GM23338 (cell line): ENCODE measurements at regions not wholly inside any gene's neighbourhood (a gene's known extent, or its start where the extent isn't known, plus 50 kb on each side); places are given as distances from the start of the nearest gene placed in this dataset.

Experiments used
- ATAC-seq: fragments of 200-7000 bp; cut with Tn5 transposase; 3 replicates; pipeline ENCODE4 v1.9.1; 2020
- DNase-seq: peaks from one replicate; pipeline ENCODE4 v3.0.0-alpha.2; 2015; ENCODE audit warnings: low spot score
- H2AFZ ChIP-seq: fragments of 200-600 bp; sonication (generic); 2 replicates; pipeline ENCODE4 v1.8.0; 2016; ENCODE audit warnings: antibody characterized with exemption, mild to moderate bottlenecking, moderate library complexity
- H3F3A ChIP-seq: fragments of 200-600 bp; sonication (generic); replicated peaks from 2 replicates; pipeline ENCODE4 v1.8.0; 2017; ENCODE audit warnings: antibody characterized with exemption, mixed run types, low read depth
- H3K27ac ChIP-seq: fragments of 200-600 bp; sonication (generic); 2 replicates; pipeline ENCODE4 v1.6.1; 2016; ENCODE audit warnings: low read depth
- H3K27me3 ChIP-seq: fragments of 200-600 bp; sonication (generic); 2 replicates; pipeline ENCODE4 v1.8.0; 2016; ENCODE audit warnings: mild to moderate bottlenecking, mixed run types, moderate library complexity; ENCODE audit not compliant: insufficient read depth
- H3K36me3 ChIP-seq: fragments of 200-600 bp; sonication (generic); 2 replicates; pipeline ENCODE4 v1.8.0; 2016; ENCODE audit warnings: mild to moderate bottlenecking; ENCODE audit not compliant: insufficient read depth
- H3K4me1 ChIP-seq: fragments of 200-600 bp; sonication (generic); 2 replicates; pipeline ENCODE4 v1.8.0; 2016; ENCODE audit warnings: mild to moderate bottlenecking, moderate library complexity; ENCODE audit not compliant: insufficient read depth
- H3K4me2 ChIP-seq: fragments of 200-600 bp; sonication (generic); 2 replicates; pipeline ENCODE4 v1.7.1; 2017; ENCODE audit warnings: mixed run types
- H3K4me3 ChIP-seq: fragments of 200-600 bp; sonication (generic); 2 replicates; pipeline ENCODE4 v1.6.1; 2016; ENCODE audit warnings: mixed run types
- H3K79me2 ChIP-seq: fragments of 200-600 bp; sonication (generic); replicated peaks from 2 replicates; pipeline ENCODE4 v1.8.0; 2017; ENCODE audit warnings: mild to moderate bottlenecking; ENCODE audit not compliant: insufficient read depth
- H3K9me2 ChIP-seq: fragments of 200-600 bp; sonication (generic); 2 replicates; pipeline ENCODE4 v1.8.0; 2017; ENCODE audit not compliant: insufficient read depth
- H4K20me1 ChIP-seq: fragments of 200-600 bp; sonication (generic); replicated peaks from 2 replicates; pipeline ENCODE4 v1.8.0; 2017; ENCODE audit warnings: mild to moderate bottlenecking; ENCODE audit not compliant: insufficient read depth
- H3K27ac Mint-ChIP-seq: 2 replicates; pipeline ENCODE4 v1.8.0; 2020; ENCODE audit warnings: inconsistent platforms, mild to moderate bottlenecking, moderate library complexity, mixed read lengths
- H3K27me3 Mint-ChIP-seq: 3 replicates; pipeline ENCODE4 v1.8.0; 2022; ENCODE audit warnings: low read depth, mild to moderate bottlenecking, moderate library complexity, mixed read lengths, inconsistent platforms; ENCODE audit not compliant: insufficient read depth, poor library complexity
- H3K36me3 Mint-ChIP-seq: 3 replicates; pipeline ENCODE4 v1.8.0; 2021; ENCODE audit warnings: low read depth, mild to moderate bottlenecking, inconsistent platforms, moderate library complexity, mixed read lengths
- H3K4me1 Mint-ChIP-seq: 3 replicates; pipeline ENCODE4 v1.8.0; 2020; ENCODE audit warnings: mild to moderate bottlenecking, inconsistent platforms, mixed read lengths
- H3K4me3 Mint-ChIP-seq: 3 replicates; pipeline ENCODE4 v1.8.0; 2021; ENCODE audit warnings: moderate library complexity, mild to moderate bottlenecking, inconsistent platforms, mixed read lengths
- H3K9me3 Mint-ChIP-seq: 3 replicates; pipeline ENCODE4 v1.8.0; 2020; ENCODE audit warnings: moderate library complexity, mild to moderate bottlenecking, inconsistent platforms, mixed read lengths
- CREB1 ChIP-seq: fragments of 250-450 bp; sonication (Bioruptor Pico); IDR thresholded peaks from 2 replicates; pipeline ENCODE4 v1.5.0; 2020; ENCODE audit warnings: low read depth, mild to moderate bottlenecking, moderate library complexity
- EZH2 ChIP-seq: fragments of 200-600 bp; sonication (generic); IDR thresholded peaks from one replicate; pipeline ENCODE4 v1.8.0; 2017; ENCODE audit warnings: antibody characterized with exemption, mild to moderate bottlenecking, low read depth; ENCODE audit not compliant: unreplicated experiment
- JUNB ChIP-seq: IDR thresholded peaks from one replicate; pipeline ENCODE4 v1.6.1; 2016; ENCODE audit warnings: antibody characterized with exemption; ENCODE audit not compliant: unreplicated experiment
- NANOG ChIP-seq: IDR thresholded peaks from 2 replicates; pipeline ENCODE4 v1.6.1; 2016; ENCODE audit warnings: antibody characterized with exemption, borderline replicate concordance
- STAT1 ChIP-seq: IDR thresholded peaks from one replicate; pipeline ENCODE4 v1.6.1; 2016; ENCODE audit warnings: antibody characterized with exemption; ENCODE audit not compliant: unreplicated experiment
- ZNF114 ChIP-seq: fragments of 250-450 bp; sonication (Bioruptor Pico); IDR thresholded peaks from 2 replicates; pipeline ENCODE4 v1.5.0; 2020; ENCODE audit warnings: mild to moderate bottlenecking, moderate library complexity
- ZNF331 ChIP-seq: fragments of 250-450 bp; sonication (Bioruptor Pico); IDR thresholded peaks from 2 replicates; pipeline ENCODE4 v1.5.0; 2020; ENCODE audit warnings: low read depth, mild to moderate bottlenecking, moderate library complexity
- ZNF462 ChIP-seq: fragments of 250-450 bp; sonication (Bioruptor Pico); IDR thresholded peaks from 2 replicates; pipeline ENCODE4 v1.5.0; 2020; ENCODE audit warnings: mild to moderate bottlenecking, moderate library complexity
- TF ChIP-seq, protein P1 (sequence below), 2 experiments: fragments of 200-600 bp in 1 of 2; sonication (generic) in 1 of 2; conservative IDR thresholded peaks; 2 replicates each; pipeline versions ENCODE4 v1.5.1 to v1.6.1; 2016 to 2017; ENCODE audit warnings: antibody characterized with exemption in 2 of 2, low read depth in 2 of 2, mild to moderate bottlenecking in 2 of 2, moderate library complexity in 1 of 2
- TF ChIP-seq, protein P2 (sequence below): IDR thresholded peaks from one replicate; pipeline ENCODE4 v1.6.1; 2018; ENCODE audit warnings: antibody characterized with exemption; ENCODE audit not compliant: unreplicated experiment

DNA sequence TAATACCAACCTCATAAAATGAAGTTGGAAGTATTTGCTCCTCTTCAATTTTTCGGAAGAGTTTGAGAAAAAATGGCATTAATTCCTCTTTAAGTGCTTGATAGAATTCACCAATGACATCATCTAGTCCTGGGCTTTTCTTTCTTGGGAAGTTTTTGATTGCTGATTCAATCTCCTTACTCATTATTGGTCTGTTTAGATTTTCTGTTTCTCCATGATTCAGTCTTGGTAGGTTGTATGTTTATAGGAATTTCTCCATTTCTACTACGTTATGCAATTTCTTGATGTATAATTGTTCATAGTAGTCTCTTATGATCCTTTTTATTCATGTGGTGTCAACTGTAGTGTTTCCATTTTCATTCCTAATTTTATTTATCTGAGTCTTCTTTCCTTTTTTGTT lies 141.5 kb upstream of the PRNP start:
- TF ChIP-seq, protein P1, sequence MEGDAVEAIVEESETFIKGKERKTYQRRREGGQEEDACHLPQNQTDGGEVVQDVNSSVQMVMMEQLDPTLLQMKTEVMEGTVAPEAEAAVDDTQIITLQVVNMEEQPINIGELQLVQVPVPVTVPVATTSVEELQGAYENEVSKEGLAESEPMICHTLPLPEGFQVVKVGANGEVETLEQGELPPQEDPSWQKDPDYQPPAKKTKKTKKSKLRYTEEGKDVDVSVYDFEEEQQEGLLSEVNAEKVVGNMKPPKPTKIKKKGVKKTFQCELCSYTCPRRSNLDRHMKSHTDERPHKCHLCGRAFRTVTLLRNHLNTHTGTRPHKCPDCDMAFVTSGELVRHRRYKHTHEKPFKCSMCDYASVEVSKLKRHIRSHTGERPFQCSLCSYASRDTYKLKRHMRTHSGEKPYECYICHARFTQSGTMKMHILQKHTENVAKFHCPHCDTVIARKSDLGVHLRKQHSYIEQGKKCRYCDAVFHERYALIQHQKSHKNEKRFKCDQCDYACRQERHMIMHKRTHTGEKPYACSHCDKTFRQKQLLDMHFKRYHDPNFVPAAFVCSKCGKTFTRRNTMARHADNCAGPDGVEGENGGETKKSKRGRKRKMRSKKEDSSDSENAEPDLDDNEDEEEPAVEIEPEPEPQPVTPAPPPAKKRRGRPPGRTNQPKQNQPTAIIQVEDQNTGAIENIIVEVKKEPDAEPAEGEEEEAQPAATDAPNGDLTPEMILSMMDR (conservative IDR thresholded peaks at IDR 0.05; ENCODE audit: low read depth in 2 of 2): no peak
- TF ChIP-seq EZH2 (no peak), CREB1 (CRISPR knock-in tag) (no peak)
- peaks cover 26% of the 10 kb centered on the region for H3K4me1 Mint-ChIP-seq
- no peak overlapping the region for H2AFZ ChIP-seq

GRCh38 chr20:4542270-4542669 lies 144.0 kb upstream of the PRNP start:
- no peak overlapping the region for H3K27ac ChIP-seq
- no peaks in the 10 kb centered on the region for H3K27me3 ChIP-seq
- H3K27ac Mint-ChIP-seq: no peak overlapping the region
- no peaks in the 10 kb centered on the region for H4K20me1 ChIP-seq
- no peak overlapping the region for H3K4me3 ChIP-seq
- no peaks in the 10 kb centered on the region for H3K27me3 Mint-ChIP-seq
- H3K4me1 ChIP-seq: peaks cover 8% of the 10 kb centered on the region
- H3K9me2 ChIP-seq: no peaks in the 10 kb centered on the region
- DNase-seq (no peak), ATAC-seq (no peak)
- no peaks in the 10 kb centered on the region for H3K36me3 ChIP-seq
- no peaks in the 10 kb centered on the region for H3K36me3 Mint-ChIP-seq
- no peak overlapping the region for H3K4me3 Mint-ChIP-seq
- no peak overlapping the region for H3K4me2 ChIP-seq
- no peaks in the 10 kb centered on the region for H3K79me2 ChIP-seq
- H3F3A ChIP-seq: no peaks in the 10 kb centered on the region
- no peaks in the 10 kb centered on the region for H3K9me3 Mint-ChIP-seq
- no peak overlapping the region for H2AFZ ChIP-seq
- H3K4me1 Mint-ChIP-seq: peaks cover 22% of the 10 kb centered on the region
- TF ChIP-seq ZNF331 (CRISPR knock-in tag) (no peak), STAT1 (no peak), ZNF462 (CRISPR knock-in tag) (no peak), NANOG (no peak), ZNF114 (CRISPR knock-in tag) (no peak), JUNB (no peak)
- TF ChIP-seq, protein P2, sequence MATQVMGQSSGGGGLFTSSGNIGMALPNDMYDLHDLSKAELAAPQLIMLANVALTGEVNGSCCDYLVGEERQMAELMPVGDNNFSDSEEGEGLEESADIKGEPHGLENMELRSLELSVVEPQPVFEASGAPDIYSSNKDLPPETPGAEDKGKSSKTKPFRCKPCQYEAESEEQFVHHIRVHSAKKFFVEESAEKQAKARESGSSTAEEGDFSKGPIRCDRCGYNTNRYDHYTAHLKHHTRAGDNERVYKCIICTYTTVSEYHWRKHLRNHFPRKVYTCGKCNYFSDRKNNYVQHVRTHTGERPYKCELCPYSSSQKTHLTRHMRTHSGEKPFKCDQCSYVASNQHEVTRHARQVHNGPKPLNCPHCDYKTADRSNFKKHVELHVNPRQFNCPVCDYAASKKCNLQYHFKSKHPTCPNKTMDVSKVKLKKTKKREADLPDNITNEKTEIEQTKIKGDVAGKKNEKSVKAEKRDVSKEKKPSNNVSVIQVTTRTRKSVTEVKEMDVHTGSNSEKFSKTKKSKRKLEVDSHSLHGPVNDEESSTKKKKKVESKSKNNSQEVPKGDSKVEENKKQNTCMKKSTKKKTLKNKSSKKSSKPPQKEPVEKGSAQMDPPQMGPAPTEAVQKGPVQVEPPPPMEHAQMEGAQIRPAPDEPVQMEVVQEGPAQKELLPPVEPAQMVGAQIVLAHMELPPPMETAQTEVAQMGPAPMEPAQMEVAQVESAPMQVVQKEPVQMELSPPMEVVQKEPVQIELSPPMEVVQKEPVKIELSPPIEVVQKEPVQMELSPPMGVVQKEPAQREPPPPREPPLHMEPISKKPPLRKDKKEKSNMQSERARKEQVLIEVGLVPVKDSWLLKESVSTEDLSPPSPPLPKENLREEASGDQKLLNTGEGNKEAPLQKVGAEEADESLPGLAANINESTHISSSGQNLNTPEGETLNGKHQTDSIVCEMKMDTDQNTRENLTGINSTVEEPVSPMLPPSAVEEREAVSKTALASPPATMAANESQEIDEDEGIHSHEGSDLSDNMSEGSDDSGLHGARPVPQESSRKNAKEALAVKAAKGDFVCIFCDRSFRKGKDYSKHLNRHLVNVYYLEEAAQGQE: no peak

More for the DNA sequence above, 141.5 kb upstream of the PRNP start:
- ATAC-seq (no peak), DNase-seq (no peak)
- Histone ChIP-seq H3K79me2 (no peaks in the 10 kb centered on the region), H3F3A (no peaks in the 10 kb centered on the region), H4K20me1 (no peaks in the 10 kb centered on the region), H3K9me2 (no peaks in the 10 kb centered on the region), H3K27ac (no peak overlapping the region), H3K27me3 (no peaks in the 10 kb centered on the region), H3K4me2 (no peak overlapping the region), H3K4me3 (no peak overlapping the region), H3K36me3 (no peaks in the 10 kb centered on the region), H3K4me1 (peaks cover 14% of the 10 kb centered on the region)
- Mint-ChIP-seq H3K27ac (no peak overlapping the region), H3K27me3 (no peaks in the 10 kb centered on the region), H3K36me3 (no peaks in the 10 kb centered on the region; the same call in 2 of the 3 replicates), H3K4me3 (no peak overlapping the region), H3K9me3 (no peaks in the 10 kb centered on the region)
